Astrocyte (in vitro differentiated cells and primary cell): ENCODE measurements at regions not wholly inside any gene's neighbourhood (a gene's known extent, or its start where the extent isn't known, plus 50 kb on each side); places are given as distances from the start of the nearest gene placed in this dataset.

Experiments used
- DNase-seq: peaks from one replicate; pipeline ENCODE4 v3.0.0-alpha.2; 2010; ENCODE audit warnings: low read depth
- FAIRE-seq: peaks from 2 replicates; lab custom pipeline; 2011; peaks lifted over from hg19 to GRCh38; lab: Jason Lieb, UNC
- H2AFZ ChIP-seq: 2 replicates; pipeline ENCODE4 v1.6.0; 2012; ENCODE audit warnings: low read depth, low read length, inconsistent platforms
- H3K27ac ChIP-seq: 2 replicates; pipeline ENCODE4 v1.5.1; 2011; ENCODE audit warnings: low read depth, low read length, inconsistent platforms
- H3K27me3 ChIP-seq: 2 replicates; pipeline ENCODE4 v1.6.0; 2011; ENCODE audit warnings: low read length, inconsistent platforms; ENCODE audit not compliant: insufficient read depth
- H3K36me3 ChIP-seq: 2 replicates; pipeline ENCODE4 v1.5.1; 2011; ENCODE audit warnings: low read length, inconsistent platforms; ENCODE audit not compliant: insufficient read depth
- H3K4me1 ChIP-seq: 2 replicates; pipeline ENCODE4 v1.5.1; 2011; ENCODE audit warnings: low read length, inconsistent platforms; ENCODE audit not compliant: insufficient read depth
- H3K4me2 ChIP-seq: 2 replicates; pipeline ENCODE4 v1.6.0; 2012; ENCODE audit warnings: low read length, inconsistent platforms
- H3K4me3 ChIP-seq: 2 replicates; pipeline ENCODE4 v1.5.1; 2011; ENCODE audit warnings: low read depth, mild to moderate bottlenecking, low read length, inconsistent platforms; ENCODE audit not compliant: insufficient read depth
- H3K79me2 ChIP-seq: 2 replicates; pipeline ENCODE4 v1.6.0; 2012; ENCODE audit warnings: mild to moderate bottlenecking, low read length, inconsistent platforms; ENCODE audit not compliant: insufficient read depth
- H3K9ac ChIP-seq: 2 replicates; pipeline ENCODE4 v1.6.0; 2012; ENCODE audit warnings: mild to moderate bottlenecking, low read length, inconsistent platforms
- H3K9me3 ChIP-seq: 2 replicates; pipeline ENCODE4 v1.5.1; 2012; ENCODE audit warnings: low read depth, mild to moderate bottlenecking, low read length, inconsistent platforms; ENCODE audit not compliant: insufficient read depth
- H4K20me1 ChIP-seq: 2 replicates; pipeline ENCODE4 v1.6.0; 2012; ENCODE audit warnings: low read length, inconsistent platforms; ENCODE audit not compliant: insufficient read depth
- H3K27ac Mint-ChIP-seq: one replicate; pipeline ENCODE4 v1.8.0; 2021; ENCODE audit warnings: mild to moderate bottlenecking, mixed read lengths; ENCODE audit not compliant: unreplicated experiment
- H3K27me3 Mint-ChIP-seq: one replicate; pipeline ENCODE4 v1.8.0; 2021; ENCODE audit warnings: low read depth, mixed read lengths; ENCODE audit not compliant: unreplicated experiment
- H3K36me3 Mint-ChIP-seq: one replicate; pipeline ENCODE4 v1.8.0; 2021; ENCODE audit warnings: low read depth, mixed read lengths; ENCODE audit not compliant: unreplicated experiment
- H3K4me1 Mint-ChIP-seq: one replicate; pipeline ENCODE4 v1.8.0; 2021; ENCODE audit warnings: low read depth, mixed read lengths; ENCODE audit not compliant: unreplicated experiment
- H3K4me3 Mint-ChIP-seq: one replicate; pipeline ENCODE4 v1.8.0; 2021; ENCODE audit warnings: mild to moderate bottlenecking, moderate library complexity, mixed read lengths; ENCODE audit not compliant: unreplicated experiment
- H3K9me3 Mint-ChIP-seq: one replicate; pipeline ENCODE4 v1.8.0; 2021; ENCODE audit warnings: mild to moderate bottlenecking, mixed read lengths; ENCODE audit not compliant: unreplicated experiment
- CTCF ChIP-seq: IDR thresholded peaks from 2 replicates; pipeline ENCODE4 v1.5.1; 2011; ENCODE audit warnings: low read depth, mild to moderate bottlenecking, inconsistent platforms, low read length, moderate library complexity; ENCODE audit not compliant: insufficient read depth
- EZH2 ChIP-seq: IDR thresholded peaks from 2 replicates; pipeline ENCODE4 v1.6.1; 2012; ENCODE audit warnings: mild to moderate bottlenecking, low read length, inconsistent platforms; ENCODE audit not compliant: insufficient read depth

- FAIRE-seq: no peak
These were observed 152.8 kb downstream of the TTLL2 start for GRCh38 chr6:167477688-167478087.

GRCh38 chr6:167479301-167479700 is 154.4 kb downstream of the TTLL2 start:
- no peak overlapping the region for H2AFZ ChIP-seq
- H3K27me3 ChIP-seq: no peaks in the 10 kb centered on the region
- H3K9me3 ChIP-seq: no peaks in the 10 kb centered on the region
- H3K4me3 ChIP-seq: no peak overlapping the region
- H3K36me3 ChIP-seq: no peaks in the 10 kb centered on the region
- no peak for TF ChIP-seq EZH2
- no peak for TF ChIP-seq CTCF
- H3K4me3 Mint-ChIP-seq: no peak overlapping the region
- no peaks in the 10 kb centered on the region for H3K9me3 Mint-ChIP-seq
- H3K27ac ChIP-seq: no peak overlapping the region
- peaks cover 2% of the 10 kb centered on the region for H3K36me3 Mint-ChIP-seq
- no peak overlapping the region for H3K27ac Mint-ChIP-seq
- no peaks in the 10 kb centered on the region for H3K79me2 ChIP-seq
- DNase-seq: no peak
- peaks cover 11% of the 10 kb centered on the region for H3K27me3 Mint-ChIP-seq
- H3K4me1 Mint-ChIP-seq: peaks cover 2% of the 10 kb centered on the region
- no peak overlapping the region for H3K4me2 ChIP-seq
- H4K20me1 ChIP-seq: no peaks in the 10 kb centered on the region
- no peaks in the 10 kb centered on the region for H3K4me1 ChIP-seq
- H3K9ac ChIP-seq: no peak overlapping the region
- FAIRE-seq: no peak

More at GRCh38 chr6:167477688-167478087, 152.8 kb downstream of the TTLL2 start:
- no peak overlapping the region for H3K4me3 ChIP-seq
- Mint-ChIP-seq H3K4me3 (no peak overlapping the region), H3K9me3 (peaks cover 2% of the 10 kb centered on the region), H3K4me1 (peaks cover 10% of the 10 kb centered on the region), H3K36me3 (peaks cover 2% of the 10 kb centered on the region), H3K27ac (no peak overlapping the region), H3K27me3 (peaks cover 15% of the 10 kb centered on the region)
- no peaks in the 10 kb centered on the region for H3K36me3 ChIP-seq
- H3K27me3 ChIP-seq: no peaks in the 10 kb centered on the region
- no peaks in the 10 kb centered on the region for H3K79me2 ChIP-seq
- TF ChIP-seq CTCF (no peak), EZH2 (no peak)
- no peaks in the 10 kb centered on the region for H3K9me3 ChIP-seq
- H3K9ac ChIP-seq: no peak overlapping the region
- no peak overlapping the region for H3K4me2 ChIP-seq
- DNase-seq: no peak
- H2AFZ ChIP-seq: no peak overlapping the region
- H3K27ac ChIP-seq: no peak overlapping the region
- no peaks in the 10 kb centered on the region for H3K4me1 ChIP-seq
- H4K20me1 ChIP-seq: no peaks in the 10 kb centered on the region

- DNase-seq (no peak), FAIRE-seq (no peak)
- Histone ChIP-seq H3K4me3 (no peak overlapping the region), H3K9ac (no peak overlapping the region), H3K79me2 (no peaks in the 10 kb centered on the region), H3K27me3 (no peaks in the 10 kb centered on the region), H3K36me3 (no peaks in the 10 kb centered on the region), H3K9me3 (no peaks in the 10 kb centered on the region), H3K4me1 (no peaks in the 10 kb centered on the region), H2AFZ (no peak overlapping the region), H3K27ac (no peak overlapping the region), H3K4me2 (no peak overlapping the region), H4K20me1 (no peaks in the 10 kb centered on the region)
- TF ChIP-seq EZH2 (no peak), CTCF (no peak)
- Mint-ChIP-seq H3K4me1 (peaks cover 2% of the 10 kb centered on the region), H3K36me3 (peaks cover 2% of the 10 kb centered on the region), H3K27me3 (peaks cover 15% of the 10 kb centered on the region), H3K4me3 (no peak overlapping the region), H3K9me3 (no peaks in the 10 kb centered on the region), H3K27ac (no peak overlapping the region)
These were observed 155.2 kb downstream of the TTLL2 start for GRCh38 chr6:167479901-167480648.
